Natural killer cell (primary cell): ENCODE measurements at regions not wholly inside any gene's neighbourhood (a gene's known extent, or its start where the extent isn't known, plus 50 kb on each side); places are given as distances from the start of the nearest gene placed in this dataset.

Source experiments
- ATAC-seq, 3 donors: fragments of 150-1000 bp in 2 of 3; fragments of 200-7000 bp in 1 of 3; cut with Tn5 transposase; 1 replicate in 1 of 3; 2 replicates in 2 of 3; pipeline ENCODE4 v1.10.0; 2021; ENCODE audit warnings: mild to moderate bottlenecking in 2 of 3, moderate library complexity in 2 of 3
- DNase-seq, 2 donors: peaks; one replicate each; pipeline versions ENCODE4 v3.0.0 to v3.0.0-alpha.2; 2013 to 2021; ENCODE audit warnings: mixed read lengths in 1 of 2
- H3K27ac ChIP-seq: one replicate; pipeline ENCODE4 v1.5.1; 2013; ENCODE audit warnings: mild to moderate bottlenecking, low read length
- H3K27me3 ChIP-seq: one replicate; pipeline ENCODE4 v1.6.1; 2013; ENCODE audit warnings: low read length; ENCODE audit not compliant: control insufficient read depth, insufficient read depth
- H3K36me3 ChIP-seq: one replicate; pipeline ENCODE4 v1.6.1; 2013; ENCODE audit warnings: low read length; ENCODE audit not compliant: control insufficient read depth, insufficient read depth
- H3K4me1 ChIP-seq: one replicate; pipeline ENCODE4 v1.6.1; 2013; ENCODE audit warnings: low read length; ENCODE audit not compliant: control insufficient read depth, insufficient read depth
- H3K4me3 ChIP-seq: one replicate; pipeline ENCODE4 v1.5.1; 2013; ENCODE audit warnings: low read length
- H3K9me3 ChIP-seq: one replicate; pipeline ENCODE4 v1.6.1; 2013; ENCODE audit warnings: low read length; ENCODE audit not compliant: control insufficient read depth, insufficient read depth
- H3K27ac Mint-ChIP-seq, 2 donors: one replicate each; pipeline ENCODE4 v1.8.0; 2022; ENCODE audit warnings: mild to moderate bottlenecking in 2 of 2, mixed read lengths in 2 of 2, moderate library complexity in 1 of 2
- H3K27me3 Mint-ChIP-seq, 2 donors: one replicate each; pipeline ENCODE4 v1.8.0; 2022; ENCODE audit warnings: low read depth in 2 of 2, mixed read lengths in 2 of 2
- H3K36me3 Mint-ChIP-seq: one replicate; pipeline ENCODE4 v1.8.0; 2022; ENCODE audit warnings: mixed read lengths
- H3K4me1 Mint-ChIP-seq, 2 donors: one replicate each; pipeline ENCODE4 v1.8.0; 2022; ENCODE audit warnings: mixed read lengths in 2 of 2
- H3K4me3 Mint-ChIP-seq: one replicate; pipeline ENCODE4 v1.8.0; 2022; ENCODE audit warnings: mild to moderate bottlenecking, moderate library complexity, mixed read lengths
- H3K9me3 Mint-ChIP-seq, 2 donors: one replicate each; pipeline ENCODE4 v1.8.0; 2022; ENCODE audit warnings: mixed read lengths in 2 of 2
- CTCF ChIP-seq: fragments of 200-600 bp; IDR thresholded peaks from one replicate; pipeline ENCODE4 v1.8.0; 2022; ENCODE audit warnings: antibody characterized with exemption
- WGBS: methylation state at CpG from one replicate; pipeline ENCODE4 v1.1.7; 2013; ENCODE audit warnings: missing lambda C conversion rate; ENCODE audit not compliant: insufficient coverage; 5-methylcytosine and 5-hydroxymethylcytosine counted together
- intact Hi-C: fragments of 100-400 bp; cut with micrococcal nuclease; formaldehyde crosslinking; loops from one replicate; pipeline ENCODE4 v1.14.2; 2022

- Histone ChIP-seq H3K27ac (no peak overlapping the region), H3K4me1 (no peaks in the 10 kb centered on the region), H3K9me3 (no peaks in the 10 kb centered on the region), H3K36me3 (no peaks in the 10 kb centered on the region), H3K27me3 (no peaks in the 10 kb centered on the region), H3K4me3 (no peak overlapping the region)
- no peak overlapping the region for H3K27ac Mint-ChIP-seq
- H3K9me3 Mint-ChIP-seq, result peaks cover 0 to 2% of the 10 kb centered on the region in 2 donors
- no peak for TF ChIP-seq CTCF
- WGBS, result 92% methylated on average over 3 of the region's 3 CpGs
- intact Hi-C loops, result no loop called here
- DNase-seq, result no peak
- H3K36me3 Mint-ChIP-seq, result no peaks in the 10 kb centered on the region
- H3K27me3 Mint-ChIP-seq, result peaks cover 9 to 20% of the 10 kb centered on the region in 2 donors
- no peak for ATAC-seq
- no peak overlapping the region for H3K4me3 Mint-ChIP-seq
- no peaks in the 10 kb centered on the region for H3K4me1 Mint-ChIP-seq
Observed at GRCh38 chr5:143761663-143762062, 50.3 kb upstream of the HMHB1 start.

- no peaks in the 10 kb centered on the region for H3K36me3 ChIP-seq
- no peak for DNase-seq
- H3K4me1 ChIP-seq, result no peaks in the 10 kb centered on the region
- Mint-ChIP-seq H3K27ac (no peak overlapping the region), H3K4me3 (no peak overlapping the region), H3K9me3 (peaks cover 0 to 2% of the 10 kb centered on the region in 2 donors), H3K4me1 (no peaks in the 10 kb centered on the region), H3K27me3 (peaks cover 6 to 14% of the 10 kb centered on the region in 2 donors), H3K36me3 (no peaks in the 10 kb centered on the region)
- ATAC-seq, result no peak
- no peak overlapping the region for H3K27ac ChIP-seq
- intact Hi-C loops, result no loop called here
- no peak for TF ChIP-seq CTCF
- H3K27me3 ChIP-seq, result no peaks in the 10 kb centered on the region
- no peak overlapping the region for H3K4me3 ChIP-seq
- no peaks in the 10 kb centered on the region for H3K9me3 ChIP-seq
- WGBS, result 100% methylated on average over 1 of the region's 1 CpG
Observed at GRCh38 chr5:143760755-143761154, 51.2 kb upstream of the HMHB1 start.

- H3K27ac Mint-ChIP-seq, result no peak overlapping the region
- no peaks in the 10 kb centered on the region for H3K4me1 Mint-ChIP-seq
Observed at GRCh38 chr5:143760131-143760505, 51.8 kb upstream of the HMHB1 start.

More at GRCh38 chr5:143760131-143760505, 51.8 kb upstream of the HMHB1 start:
- WGBS, result 67% methylated on average over 1 of the region's 1 CpG
- TF ChIP-seq CTCF, result no peak
- Histone ChIP-seq H3K27me3 (no peaks in the 10 kb centered on the region), H3K4me1 (no peaks in the 10 kb centered on the region), H3K9me3 (no peaks in the 10 kb centered on the region), H3K36me3 (no peaks in the 10 kb centered on the region), H3K4me3 (no peak overlapping the region), H3K27ac (no peak overlapping the region)
- peaks cover 6 to 14% of the 10 kb centered on the region in 2 donors for H3K27me3 Mint-ChIP-seq
- H3K36me3 Mint-ChIP-seq, result no peaks in the 10 kb centered on the region
- ATAC-seq, result no peak
- intact Hi-C loops, result no loop called here
- DNase-seq, result no peak
- peaks cover 0 to 2% of the 10 kb centered on the region in 2 donors for H3K9me3 Mint-ChIP-seq
- H3K4me3 Mint-ChIP-seq, result no peak overlapping the region
